ENCODE measurements at regions not wholly inside any gene's neighbourhood (a gene's known extent, or its start where the extent isn't known, plus 50 kb on each side); places are given as distances from the start of the nearest gene placed in this dataset.

DNA sequence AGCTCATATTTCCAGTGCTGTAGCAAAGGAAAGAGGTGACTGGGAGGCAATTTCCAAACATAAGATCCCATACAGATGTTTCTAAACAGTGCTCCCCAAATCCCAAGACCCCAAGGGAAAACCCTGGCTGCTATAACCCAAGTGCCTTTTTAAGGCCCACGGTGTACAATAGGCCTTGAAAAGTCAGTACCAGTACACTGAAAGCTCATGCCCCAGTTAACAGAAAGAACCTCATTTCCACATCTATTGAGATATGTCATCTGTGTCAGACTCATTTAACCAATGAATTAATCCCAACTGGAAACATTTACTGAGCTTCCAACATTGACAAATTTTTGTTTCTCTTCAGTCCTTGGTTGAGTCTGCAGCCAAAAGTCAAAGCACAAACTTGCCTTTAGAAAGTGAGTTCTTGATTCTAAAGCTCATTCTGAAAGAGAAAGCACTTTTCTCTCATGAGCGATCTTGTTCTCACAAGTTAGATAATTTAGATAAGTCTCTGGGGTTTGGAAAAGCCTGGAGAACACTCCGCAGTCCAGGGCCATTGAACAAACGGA is 239.8 kb upstream of the ARHGAP20 start:
- TF ChIP-seq, protein P1, sequence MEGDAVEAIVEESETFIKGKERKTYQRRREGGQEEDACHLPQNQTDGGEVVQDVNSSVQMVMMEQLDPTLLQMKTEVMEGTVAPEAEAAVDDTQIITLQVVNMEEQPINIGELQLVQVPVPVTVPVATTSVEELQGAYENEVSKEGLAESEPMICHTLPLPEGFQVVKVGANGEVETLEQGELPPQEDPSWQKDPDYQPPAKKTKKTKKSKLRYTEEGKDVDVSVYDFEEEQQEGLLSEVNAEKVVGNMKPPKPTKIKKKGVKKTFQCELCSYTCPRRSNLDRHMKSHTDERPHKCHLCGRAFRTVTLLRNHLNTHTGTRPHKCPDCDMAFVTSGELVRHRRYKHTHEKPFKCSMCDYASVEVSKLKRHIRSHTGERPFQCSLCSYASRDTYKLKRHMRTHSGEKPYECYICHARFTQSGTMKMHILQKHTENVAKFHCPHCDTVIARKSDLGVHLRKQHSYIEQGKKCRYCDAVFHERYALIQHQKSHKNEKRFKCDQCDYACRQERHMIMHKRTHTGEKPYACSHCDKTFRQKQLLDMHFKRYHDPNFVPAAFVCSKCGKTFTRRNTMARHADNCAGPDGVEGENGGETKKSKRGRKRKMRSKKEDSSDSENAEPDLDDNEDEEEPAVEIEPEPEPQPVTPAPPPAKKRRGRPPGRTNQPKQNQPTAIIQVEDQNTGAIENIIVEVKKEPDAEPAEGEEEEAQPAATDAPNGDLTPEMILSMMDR (IDR thresholded peaks at IDR 0.05; ENCODE audit: low read length), result no peak
- no peak for TF ChIP-seq EZH2 (optimal IDR thresholded peaks at IDR 0.05; ENCODE audit: low read depth, low read length)
- no peak for TF ChIP-seq EZH2phosphoT487 (IDR thresholded peaks at IDR 0.05; ENCODE audit: low read length)

All from MM.1S (cell line).